Fibroblast of mammary gland (primary cell): ENCODE measurements at regions not wholly inside any gene's neighbourhood (a gene's known extent, or its start where the extent isn't known, plus 50 kb on each side); places are given as distances from the start of the nearest gene placed in this dataset.
"Not testable (repeated sequence)": the region's sequence is repeated elsewhere in the genome, so short reads cannot be mapped to it uniquely, and the experiment has no call there.

Source experiments
- DNase-seq: peaks from one replicate; pipeline ENCODE4 v3.0.0-alpha.2; 2010; ENCODE audit warnings: low read depth
- H3K4me3 ChIP-seq: 2 replicates; pipeline ENCODE4 v1.5.1; 2011; ENCODE audit warnings: low read depth, mild to moderate bottlenecking, low read length, moderate library complexity; ENCODE audit not compliant: control insufficient read depth
- TF ChIP-seq, protein P1 (sequence below): conservative IDR thresholded peaks from 2 replicates; pipeline ENCODE4 v1.5.1; 2011; ENCODE audit warnings: low read depth, low read length, inconsistent platforms; ENCODE audit not compliant: control insufficient read depth, insufficient read depth

DNA sequence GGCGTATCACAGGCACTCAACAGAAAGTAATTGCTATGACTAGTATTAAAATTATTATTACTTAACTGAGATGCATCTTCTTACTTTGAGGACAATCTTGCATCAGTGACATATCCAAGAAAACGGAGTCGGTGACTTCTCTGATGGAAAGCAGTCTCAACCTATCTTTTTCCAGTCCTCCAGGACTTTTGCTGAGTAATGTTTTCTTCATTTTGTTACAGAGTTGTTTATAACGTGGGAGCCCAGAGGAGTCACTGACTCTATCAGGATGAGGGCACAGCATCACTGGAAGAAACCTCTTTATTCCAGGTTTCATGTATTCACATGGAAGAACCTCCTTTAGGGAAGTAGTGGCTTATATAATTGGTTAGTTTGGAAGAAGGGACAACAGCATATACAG, 51.5 kb upstream of the MELK start:
- no peak for DNase-seq
- TF ChIP-seq, protein P1, sequence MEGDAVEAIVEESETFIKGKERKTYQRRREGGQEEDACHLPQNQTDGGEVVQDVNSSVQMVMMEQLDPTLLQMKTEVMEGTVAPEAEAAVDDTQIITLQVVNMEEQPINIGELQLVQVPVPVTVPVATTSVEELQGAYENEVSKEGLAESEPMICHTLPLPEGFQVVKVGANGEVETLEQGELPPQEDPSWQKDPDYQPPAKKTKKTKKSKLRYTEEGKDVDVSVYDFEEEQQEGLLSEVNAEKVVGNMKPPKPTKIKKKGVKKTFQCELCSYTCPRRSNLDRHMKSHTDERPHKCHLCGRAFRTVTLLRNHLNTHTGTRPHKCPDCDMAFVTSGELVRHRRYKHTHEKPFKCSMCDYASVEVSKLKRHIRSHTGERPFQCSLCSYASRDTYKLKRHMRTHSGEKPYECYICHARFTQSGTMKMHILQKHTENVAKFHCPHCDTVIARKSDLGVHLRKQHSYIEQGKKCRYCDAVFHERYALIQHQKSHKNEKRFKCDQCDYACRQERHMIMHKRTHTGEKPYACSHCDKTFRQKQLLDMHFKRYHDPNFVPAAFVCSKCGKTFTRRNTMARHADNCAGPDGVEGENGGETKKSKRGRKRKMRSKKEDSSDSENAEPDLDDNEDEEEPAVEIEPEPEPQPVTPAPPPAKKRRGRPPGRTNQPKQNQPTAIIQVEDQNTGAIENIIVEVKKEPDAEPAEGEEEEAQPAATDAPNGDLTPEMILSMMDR, result no peak

DNA sequence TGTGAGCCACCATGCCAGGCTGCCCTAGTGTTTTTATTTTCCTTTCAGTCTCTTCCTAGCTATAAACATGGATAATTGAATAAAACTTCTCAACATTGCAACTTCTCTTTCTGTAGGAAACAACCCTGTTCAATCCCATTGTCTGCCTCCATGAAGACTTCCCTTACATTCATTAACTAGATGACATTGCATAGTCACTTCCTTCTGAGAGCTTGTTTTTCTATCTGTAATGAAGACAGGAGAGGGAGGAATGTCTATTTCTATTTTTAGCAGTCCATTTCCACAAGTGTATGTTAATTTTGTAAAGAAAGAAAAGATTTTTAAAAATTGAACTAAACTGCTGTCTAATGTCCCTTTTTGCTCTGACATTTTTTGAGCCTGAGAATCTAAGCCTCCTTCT, 55.6 kb upstream of the MELK start:
- TF ChIP-seq, protein P1, result no peak
- H3K4me3 ChIP-seq, result no peak overlapping the region
- DNase-seq, result no peak

More for the DNA sequence above, 51.5 kb upstream of the MELK start:
- H3K4me3 ChIP-seq, result no peak overlapping the region

DNA sequence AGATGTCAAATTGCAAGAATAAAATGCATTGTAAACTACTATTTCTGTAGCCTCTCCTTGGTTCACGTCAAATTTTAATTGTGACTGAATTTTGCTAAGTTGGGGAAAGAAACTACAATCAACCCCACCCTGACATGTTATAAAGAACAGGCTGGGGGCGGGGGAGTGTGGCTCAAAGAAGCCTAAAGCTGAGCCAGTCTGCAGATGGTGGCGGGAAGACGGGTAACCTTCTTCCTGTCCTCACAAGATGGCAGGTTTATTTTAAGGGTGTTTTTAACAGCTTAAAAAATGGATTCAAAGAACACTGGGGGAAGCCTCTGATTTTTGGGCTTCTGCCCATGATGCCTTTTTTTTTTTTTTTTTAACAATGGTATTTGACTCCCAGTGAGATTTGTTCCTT, 68.5 kb upstream of the MELK start:
- H3K4me3 ChIP-seq, result no peak overlapping the region
- no peak for DNase-seq
- TF ChIP-seq, protein P1, result no peak

DNA sequence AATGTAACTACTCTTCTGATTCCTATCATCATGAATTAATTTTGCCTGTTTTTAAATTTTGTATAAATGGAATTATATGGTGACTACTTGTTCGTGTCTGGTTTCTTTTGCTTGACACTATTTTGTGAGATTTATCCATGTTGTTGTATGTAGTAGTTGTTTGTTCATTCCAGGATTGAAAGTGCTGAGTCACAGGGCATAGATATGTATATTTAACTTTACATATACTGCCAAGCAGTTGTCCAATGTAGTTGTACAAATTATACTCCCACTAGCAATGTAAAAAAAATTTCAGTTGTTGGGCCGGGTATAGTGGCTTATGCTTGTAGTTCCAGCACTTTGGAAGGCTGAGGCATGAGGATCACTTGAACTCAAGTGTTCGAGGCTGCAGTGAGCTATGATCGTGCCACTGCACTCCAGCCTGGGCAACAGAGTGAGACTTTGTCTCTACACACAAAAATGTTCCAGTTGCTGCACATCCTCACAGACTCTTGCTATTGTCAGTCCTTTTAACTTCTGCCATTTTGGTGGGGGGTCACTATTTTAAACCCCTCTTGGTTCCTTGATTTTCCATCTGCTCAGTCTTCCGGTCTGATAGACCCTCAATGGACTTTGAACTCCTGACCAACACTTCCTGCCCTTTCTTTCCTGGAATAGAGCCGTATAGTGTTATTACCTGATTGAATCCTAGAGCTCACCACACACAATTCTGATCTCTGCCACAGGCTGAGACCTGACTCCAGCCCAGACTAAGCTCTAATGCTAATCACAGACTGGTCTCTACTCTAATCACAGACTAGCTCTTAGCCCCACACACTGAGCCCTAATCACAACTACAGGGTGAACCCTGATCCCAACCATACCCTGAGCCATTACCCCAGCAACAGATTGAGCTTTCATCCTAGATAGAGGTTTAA, 69.3 kb upstream of the MELK start:
- TF ChIP-seq, protein P1, result no peak
- no peak for DNase-seq
- H3K4me3 ChIP-seq, result no peak overlapping the region

DNA sequence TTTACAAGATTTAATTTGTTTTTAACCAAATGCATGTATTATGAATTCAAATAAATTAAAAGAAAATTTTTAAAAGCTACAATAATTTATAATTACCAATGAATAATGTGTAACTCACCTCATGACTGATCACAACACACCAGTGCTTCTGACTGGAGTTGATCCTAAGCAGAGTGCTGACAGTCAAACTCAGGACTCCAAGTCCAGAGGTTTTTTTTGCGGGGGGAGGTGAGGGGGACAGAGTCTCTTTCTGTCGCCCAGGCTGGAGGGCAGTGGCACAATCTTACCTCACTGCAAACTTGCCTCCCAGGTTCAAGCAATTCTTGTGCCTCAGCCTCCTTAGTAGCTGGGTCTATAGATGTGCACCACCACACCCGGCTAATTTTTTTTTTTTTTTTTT, 71.0 kb upstream of the MELK start:
- TF ChIP-seq, protein P1, result no peak
- no peak overlapping the region for H3K4me3 ChIP-seq

DNA sequence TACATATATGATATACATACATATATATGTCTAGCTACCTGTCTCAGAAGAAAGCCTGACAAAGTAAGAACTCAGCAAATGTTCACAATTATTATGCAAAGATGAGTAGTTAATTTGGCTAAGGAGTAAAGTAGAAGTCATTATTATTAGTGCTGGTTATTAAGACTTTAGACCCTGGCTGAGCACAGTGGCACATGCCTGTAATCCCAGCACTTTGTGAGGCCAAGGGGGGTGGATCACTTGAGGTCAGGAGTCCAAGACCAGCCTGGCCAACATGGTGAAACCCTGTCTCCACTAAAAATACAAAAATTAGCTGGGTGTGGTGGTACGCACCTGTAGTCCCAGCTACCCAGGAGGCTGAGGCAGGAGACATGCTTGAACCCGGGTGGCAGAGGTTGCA, 71.8 kb upstream of the MELK start:
- DNase-seq, H3K4me3 ChIP-seq: not testable (repeated sequence)

More for the DNA sequence above, 71.0 kb upstream of the MELK start:
- DNase-seq, result no peak

DNA sequence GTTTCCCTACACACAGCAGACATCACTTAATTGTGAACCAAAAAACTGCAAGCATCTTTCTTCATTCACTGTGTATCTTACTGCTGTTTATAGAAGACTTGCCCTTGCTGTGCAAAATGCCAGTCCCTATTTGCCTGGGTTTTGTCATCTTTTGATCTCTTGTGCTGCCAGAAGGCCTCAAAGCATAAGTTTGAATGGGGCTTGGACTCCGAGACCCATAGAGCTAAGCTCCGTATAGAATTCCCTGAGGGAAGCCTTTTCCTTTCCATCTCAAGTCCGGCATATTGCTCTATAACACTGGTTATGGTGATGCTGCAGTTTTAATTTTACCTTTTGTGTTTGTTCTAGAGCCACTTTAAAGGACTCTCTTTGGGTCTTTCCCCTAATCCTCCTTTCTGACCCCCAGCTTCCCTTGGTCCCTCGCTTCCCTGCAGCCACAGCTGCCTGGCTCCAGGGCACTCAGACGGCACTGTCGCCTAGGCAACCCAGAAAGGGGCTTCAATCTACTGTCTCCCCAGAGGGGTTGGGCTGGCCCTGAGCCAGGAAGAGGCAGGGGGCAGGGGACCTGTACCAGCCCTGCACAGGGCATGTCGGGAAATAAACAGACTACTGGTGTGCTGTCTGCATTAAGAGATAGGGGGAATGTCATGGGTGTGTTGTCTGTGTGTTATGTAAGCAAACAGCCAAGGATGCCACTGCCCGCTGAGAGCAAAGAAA, 73.4 kb upstream of the MELK start:
- no peak for DNase-seq
- H3K4me3 ChIP-seq, result no peak overlapping the region
- TF ChIP-seq, protein P1, result no peak

DNA sequence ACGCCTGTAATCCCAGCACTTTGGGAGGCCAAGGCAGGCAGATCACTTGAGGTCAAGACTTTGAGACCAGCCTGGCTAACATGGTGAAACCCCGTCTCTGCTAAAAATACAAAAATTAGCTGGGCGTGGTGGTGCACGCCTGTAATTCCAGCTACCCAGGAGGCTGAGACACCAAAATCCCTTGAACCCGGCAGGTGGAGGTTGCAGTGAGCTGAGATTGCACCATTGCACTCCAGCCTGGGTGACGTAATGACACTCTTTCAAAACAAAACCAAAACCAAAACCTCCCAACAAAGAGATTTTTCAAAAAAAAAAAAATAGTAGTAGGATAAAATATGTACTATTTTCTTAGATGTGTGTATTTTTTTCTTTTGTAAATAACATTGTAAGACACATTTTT, 79.1 kb upstream of the MELK start:
- not testable (repeated sequence) for DNase-seq, H3K4me3 ChIP-seq
